ENCODE measurements at regions not wholly inside any gene's neighbourhood (a gene's known extent, or its start where the extent isn't known, plus 50 kb on each side); places are given as distances from the start of the nearest gene placed in this dataset.

- TF ChIP-seq CTCF (IDR thresholded peaks at IDR 0.05; ENCODE audit: unreplicated experiment), result no peak
- H3K9me3 Mint-ChIP-seq (ENCODE audit: unreplicated experiment), result no peaks in the 10 kb centered on the region
- no peak for DNase-seq (ENCODE audit: low spot score)
- H3K36me3 Mint-ChIP-seq (ENCODE audit: low read depth, unreplicated experiment), result no peaks in the 10 kb centered on the region
- H3K27ac Mint-ChIP-seq (ENCODE audit: unreplicated experiment), result no peak overlapping the region
- no peaks in the 10 kb centered on the region for H3K4me1 Mint-ChIP-seq (ENCODE audit: unreplicated experiment)
- H3K27me3 Mint-ChIP-seq (ENCODE audit: unreplicated experiment), result peaks cover 1% of the 10 kb centered on the region
- H3K4me3 Mint-ChIP-seq (ENCODE audit: unreplicated experiment), result no peak overlapping the region
Measured at GRCh38 chr21:18148401-18148800, 96.2 kb upstream of the CHODL start.

- TF ChIP-seq CTCF (IDR thresholded peaks at IDR 0.05; ENCODE audit: unreplicated experiment), result no peak
- H3K27me3 Mint-ChIP-seq (ENCODE audit: unreplicated experiment), result peaks cover 1% of the 10 kb centered on the region
- no peaks in the 10 kb centered on the region for H3K36me3 Mint-ChIP-seq (ENCODE audit: low read depth, unreplicated experiment)
- H3K27ac Mint-ChIP-seq (ENCODE audit: unreplicated experiment), result no peak overlapping the region
- no peaks in the 10 kb centered on the region for H3K9me3 Mint-ChIP-seq (ENCODE audit: unreplicated experiment)
- no peak for DNase-seq (ENCODE audit: low spot score)
- H3K4me3 Mint-ChIP-seq (ENCODE audit: unreplicated experiment), result no peak overlapping the region
- no peaks in the 10 kb centered on the region for H3K4me1 Mint-ChIP-seq (ENCODE audit: unreplicated experiment)
Measured at GRCh38 chr21:18147678-18148077, 97.0 kb upstream of the CHODL start.

DNA sequence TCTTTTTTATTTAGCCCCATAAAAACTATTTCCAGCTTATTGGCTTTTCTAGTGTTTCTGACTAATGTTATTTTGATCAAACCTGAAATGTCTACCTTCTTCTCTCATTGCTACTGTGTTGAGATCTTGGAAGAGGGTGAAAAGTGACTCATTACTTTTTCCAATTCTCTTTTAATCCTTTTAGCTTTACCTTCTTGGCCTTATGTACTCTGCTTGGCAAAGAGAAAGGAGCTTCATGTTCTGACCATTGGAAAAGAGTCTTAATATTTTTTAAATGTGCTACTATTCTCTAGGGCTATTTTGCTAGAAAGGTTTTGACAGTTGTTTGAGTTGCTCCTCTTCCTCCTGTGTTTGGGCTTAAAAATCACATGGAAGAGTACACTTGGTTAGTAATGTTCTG lies 97.8 kb upstream of the CHODL start:
- H3K4me1 Mint-ChIP-seq (ENCODE audit: unreplicated experiment), result no peaks in the 10 kb centered on the region
- TF ChIP-seq CTCF (IDR thresholded peaks at IDR 0.05; ENCODE audit: unreplicated experiment), result no peak
- no peaks in the 10 kb centered on the region for H3K36me3 Mint-ChIP-seq (ENCODE audit: low read depth, unreplicated experiment)
- H3K27ac Mint-ChIP-seq (ENCODE audit: unreplicated experiment), result no peak overlapping the region
- DNase-seq (ENCODE audit: low spot score), result no peak
- H3K4me3 Mint-ChIP-seq (ENCODE audit: unreplicated experiment), result no peak overlapping the region
- H3K9me3 Mint-ChIP-seq (ENCODE audit: unreplicated experiment), result no peaks in the 10 kb centered on the region
- H3K27me3 Mint-ChIP-seq (ENCODE audit: unreplicated experiment), result peaks cover under 1% of the 10 kb centered on the region

- no peaks in the 10 kb centered on the region for H3K27me3 Mint-ChIP-seq (ENCODE audit: unreplicated experiment)
- no peak overlapping the region for H3K4me3 Mint-ChIP-seq (ENCODE audit: unreplicated experiment)
- peaks cover 2% of the 10 kb centered on the region for H3K4me1 Mint-ChIP-seq (ENCODE audit: unreplicated experiment)
- no peak overlapping the region for H3K27ac Mint-ChIP-seq (ENCODE audit: unreplicated experiment)
- H3K9me3 Mint-ChIP-seq (ENCODE audit: unreplicated experiment), result no peaks in the 10 kb centered on the region
- H3K36me3 Mint-ChIP-seq (ENCODE audit: low read depth, unreplicated experiment), result no peaks in the 10 kb centered on the region
- no peak for DNase-seq (ENCODE audit: low spot score)
- no peak for TF ChIP-seq CTCF (IDR thresholded peaks at IDR 0.05; ENCODE audit: unreplicated experiment)
Measured at GRCh38 chr21:18144339-18144738, 100.3 kb upstream of the CHODL start.

DNA sequence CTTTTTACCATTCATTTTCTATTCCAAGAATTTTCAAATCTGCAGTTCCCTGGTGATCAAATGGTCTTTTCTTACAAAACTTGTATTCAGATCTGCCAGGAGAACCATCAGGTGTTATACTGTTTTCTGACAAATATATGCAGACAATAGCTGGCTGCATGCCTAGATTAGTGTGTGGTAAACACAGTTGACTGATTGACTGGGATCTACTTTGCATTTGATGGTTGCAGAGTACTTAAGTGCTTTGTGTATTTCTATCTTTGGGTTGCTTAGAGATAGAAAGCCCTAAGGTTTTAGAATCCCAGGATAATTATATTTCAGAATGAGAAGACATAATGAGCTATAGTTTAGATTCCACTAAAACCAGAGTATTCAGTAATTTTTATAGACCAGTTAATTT lies 102.0 kb upstream of the CHODL start:
- H3K9me3 Mint-ChIP-seq (ENCODE audit: unreplicated experiment), result no peaks in the 10 kb centered on the region
- no peaks in the 10 kb centered on the region for H3K36me3 Mint-ChIP-seq (ENCODE audit: low read depth, unreplicated experiment)
- DNase-seq (ENCODE audit: low spot score), result no peak

More for the DNA sequence above, 102.0 kb upstream of the CHODL start:
- H3K27ac Mint-ChIP-seq (ENCODE audit: unreplicated experiment), result no peak overlapping the region
- H3K27me3 Mint-ChIP-seq (ENCODE audit: unreplicated experiment), result no peaks in the 10 kb centered on the region
- H3K4me1 Mint-ChIP-seq (ENCODE audit: unreplicated experiment), result peaks cover 2% of the 10 kb centered on the region
- no peak overlapping the region for H3K4me3 Mint-ChIP-seq (ENCODE audit: unreplicated experiment)
- no peak for TF ChIP-seq CTCF (IDR thresholded peaks at IDR 0.05; ENCODE audit: unreplicated experiment)

All from endothelial cell (in vitro differentiated cells).